ENCODE measurements at regions not wholly inside any gene's neighbourhood (a gene's known extent, or its start where the extent isn't known, plus 50 kb on each side); places are given as distances from the start of the nearest gene placed in this dataset.
A peak's percentile ranks its signal among the peaks of the same experiment; 100 is the strongest.

DNA sequence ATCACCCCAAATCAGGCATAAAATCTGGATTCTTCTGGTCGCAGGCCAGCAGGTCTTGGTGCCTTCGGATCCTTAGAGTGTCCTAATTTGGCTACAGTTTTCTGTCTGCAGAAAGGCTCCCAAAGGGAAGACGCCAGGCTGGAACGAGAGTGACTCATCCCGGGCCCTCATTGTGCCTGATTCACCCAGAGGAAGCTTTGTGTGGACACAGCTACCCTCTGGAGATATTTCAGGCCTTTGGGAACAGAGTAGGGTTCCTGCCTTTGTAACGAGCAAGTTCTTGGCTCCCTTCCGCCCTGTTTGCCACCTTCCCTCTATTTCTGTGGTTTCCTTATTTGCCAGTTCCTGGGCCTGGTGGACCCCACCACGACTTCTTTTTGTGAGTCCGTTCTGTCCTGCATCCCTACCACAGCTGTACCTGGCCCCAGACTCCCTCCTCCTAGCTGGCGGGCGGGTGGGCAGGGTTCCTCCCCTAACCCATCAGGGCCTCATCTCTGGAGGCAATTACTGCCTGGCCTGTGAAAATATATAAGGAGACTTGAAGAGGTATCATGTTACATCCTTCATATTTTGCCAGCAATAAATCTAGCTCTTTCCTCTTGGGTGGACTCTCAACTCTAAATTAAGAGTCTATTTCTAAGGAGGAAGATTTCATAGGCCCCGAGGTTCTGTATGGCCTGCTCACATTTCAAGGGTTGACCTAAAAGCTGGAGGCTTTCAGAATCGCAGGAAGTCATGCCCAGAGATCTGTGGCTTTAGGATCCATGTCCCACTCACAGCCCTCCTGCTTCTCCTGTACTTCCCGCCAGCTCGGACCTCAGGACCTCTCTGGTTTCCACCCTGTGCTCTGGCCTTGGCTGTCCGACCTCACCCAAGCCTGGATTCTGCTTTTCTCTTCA lies 219.2 kb upstream of the ZNF32 start:
- H3K9ac ChIP-seq (ENCODE audit: low read depth in 1 of 2, low read length in 2 of 2) = no peak overlapping the region
- H3K36me3 ChIP-seq (ENCODE audit: control insufficient read depth in 1 of 2, insufficient read depth in 2 of 2, low read length in 2 of 2) = no peaks in the 10 kb centered on the region
- no peak overlapping the region for H3K27ac ChIP-seq (ENCODE audit: low read depth, low read length)

GRCh38 chr10:43867113-43867512 lies 218.4 kb upstream of the ZNF32 start:
- Histone ChIP-seq H3K4me1 (ENCODE audit: control insufficient read depth in 1 of 2, insufficient read depth in 2 of 2, low read length in 2 of 2) (peaks cover 18 to 24% of the 10 kb centered on the region in 2 donors), H3K27ac (ENCODE audit: low read depth, low read length) (no peak overlapping the region)

More for the DNA sequence above, 219.2 kb upstream of the ZNF32 start:
- Histone ChIP-seq H3K4me1 (ENCODE audit: control insufficient read depth in 1 of 2, insufficient read depth in 2 of 2, low read length in 2 of 2) (peaks cover 17% of the 10 kb centered on the region in 2 donors), H3K4me3 (ENCODE audit: low read depth in 1 of 2, low read length in 2 of 2) (no peak overlapping the region), H3K27me3 (ENCODE audit: control insufficient read depth in 1 of 2, insufficient read depth in 2 of 2, low read length in 2 of 2) (no peaks in the 10 kb centered on the region), H3K9me3 (ENCODE audit: control insufficient read depth in 1 of 2, low read length in 2 of 2) (no peaks in the 10 kb centered on the region)

GRCh38 chr10:43866712-43867111 lies 218.0 kb upstream of the ZNF32 start:
- H3K9me3 ChIP-seq (ENCODE audit: control insufficient read depth in 1 of 2, low read length in 2 of 2) = no peaks in the 10 kb centered on the region
- no peaks in the 10 kb centered on the region for H3K36me3 ChIP-seq (ENCODE audit: control insufficient read depth in 1 of 2, insufficient read depth in 2 of 2, low read length in 2 of 2)
- H3K27me3 ChIP-seq (ENCODE audit: control insufficient read depth in 1 of 2, insufficient read depth in 2 of 2, low read length in 2 of 2) = no peaks in the 10 kb centered on the region
- H3K9ac ChIP-seq (ENCODE audit: low read depth in 1 of 2, low read length in 2 of 2) = no peak overlapping the region
- no peak overlapping the region for H3K4me3 ChIP-seq (ENCODE audit: low read depth in 1 of 2, low read length in 2 of 2)
- H3K4me1 ChIP-seq (ENCODE audit: control insufficient read depth in 1 of 2, insufficient read depth in 2 of 2, low read length in 2 of 2) = peaks cover 18 to 24% of the 10 kb centered on the region in 2 donors
- H3K27ac ChIP-seq (ENCODE audit: low read depth, low read length) = no peak overlapping the region

More at GRCh38 chr10:43867113-43867512, 218.4 kb upstream of the ZNF32 start:
- no peaks in the 10 kb centered on the region for H3K27me3 ChIP-seq (ENCODE audit: control insufficient read depth in 1 of 2, insufficient read depth in 2 of 2, low read length in 2 of 2)
- H3K4me3 ChIP-seq (ENCODE audit: low read depth in 1 of 2, low read length in 2 of 2) = no peak overlapping the region
- H3K9ac ChIP-seq (ENCODE audit: low read depth in 1 of 2, low read length in 2 of 2) = no peak overlapping the region
- no peaks in the 10 kb centered on the region for H3K36me3 ChIP-seq (ENCODE audit: control insufficient read depth in 1 of 2, insufficient read depth in 2 of 2, low read length in 2 of 2)
- H3K9me3 ChIP-seq (ENCODE audit: control insufficient read depth in 1 of 2, low read length in 2 of 2) = no peaks in the 10 kb centered on the region

DNA sequence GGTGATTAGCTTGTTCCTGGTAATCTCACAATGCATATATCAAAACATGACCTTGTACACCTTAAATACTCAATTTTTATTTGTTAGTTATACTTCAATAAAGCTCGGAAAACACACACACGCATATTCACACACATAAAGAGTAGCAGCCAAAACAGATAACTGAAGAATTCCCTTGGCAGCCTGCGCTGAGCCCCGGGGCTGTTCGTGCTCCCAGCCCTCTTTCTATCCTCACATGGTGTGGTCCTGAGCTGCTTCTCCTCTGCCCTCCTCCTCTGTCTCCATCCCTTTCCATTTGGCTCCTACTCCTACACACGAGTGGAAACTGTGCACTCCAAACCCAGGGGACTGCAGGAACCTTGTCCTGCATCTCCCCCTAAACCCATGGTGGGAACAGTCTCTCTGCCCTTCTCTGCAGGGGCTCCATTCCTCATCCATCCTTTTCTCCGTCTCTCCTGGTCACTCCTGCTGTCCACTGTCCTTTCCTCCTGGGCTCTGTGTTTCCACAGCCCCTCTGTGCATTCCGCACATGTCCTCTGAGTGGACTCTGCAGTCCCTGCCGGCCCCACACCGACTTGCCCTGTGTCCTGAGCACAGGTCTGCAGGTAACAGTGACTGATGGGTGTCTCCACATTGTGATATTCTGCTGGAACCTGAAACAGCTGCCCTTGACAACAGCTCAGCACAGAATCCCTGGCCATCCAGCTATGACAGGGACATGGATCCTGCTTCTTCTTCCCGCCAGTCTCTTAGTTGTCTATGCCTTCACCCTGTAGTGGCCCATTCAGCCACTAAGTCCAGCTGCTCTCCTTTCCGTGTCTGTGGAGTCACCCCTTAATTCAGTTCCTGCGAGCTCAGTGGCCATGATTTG lies 216.8 kb upstream of the ZNF32 start:
- Histone ChIP-seq H3K27ac (ENCODE audit: low read depth, low read length) (no peak overlapping the region), H3K4me1 (ENCODE audit: control insufficient read depth in 1 of 2, insufficient read depth in 2 of 2, low read length in 2 of 2) (peaks cover 18 to 24% of the 10 kb centered on the region in 2 donors), H3K9me3 (ENCODE audit: control insufficient read depth in 1 of 2, low read length in 2 of 2) (no peaks in the 10 kb centered on the region), H3K4me3 (ENCODE audit: low read depth in 1 of 2, low read length in 2 of 2) (no peak overlapping the region), H3K36me3 (ENCODE audit: control insufficient read depth in 1 of 2, insufficient read depth in 2 of 2, low read length in 2 of 2) (no peaks in the 10 kb centered on the region), H3K9ac (ENCODE audit: low read depth in 1 of 2, low read length in 2 of 2) (no peak overlapping the region), H3K27me3 (ENCODE audit: control insufficient read depth in 1 of 2, insufficient read depth in 2 of 2, low read length in 2 of 2) (no peaks in the 10 kb centered on the region)

DNA sequence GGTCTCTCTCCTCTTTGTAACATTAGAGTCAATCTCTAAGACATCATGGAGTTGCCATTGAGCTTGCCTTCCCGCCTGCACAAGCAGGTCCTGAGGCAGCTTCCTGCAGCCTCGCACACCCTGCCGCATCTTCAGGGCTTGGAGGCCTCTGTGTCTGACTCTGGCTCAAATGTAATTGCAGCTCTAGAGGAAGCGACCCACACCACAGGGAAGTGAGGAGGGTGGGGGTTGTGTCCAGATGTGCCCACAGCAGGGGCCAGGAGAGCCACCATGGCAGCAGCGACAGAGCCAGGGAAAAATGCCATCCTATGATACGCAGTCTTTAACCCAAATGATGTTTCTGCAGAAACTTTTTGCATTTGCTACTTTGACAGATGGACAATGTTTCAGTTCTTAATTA lies 216.0 kb upstream of the ZNF32 start:
- Histone ChIP-seq H3K9ac (ENCODE audit: low read depth in 1 of 2, low read length in 2 of 2) (no peak overlapping the region), H3K27ac (ENCODE audit: low read depth, low read length) (no peak overlapping the region), H3K9me3 (ENCODE audit: control insufficient read depth in 1 of 2, low read length in 2 of 2) (no peaks in the 10 kb centered on the region), H3K4me3 (ENCODE audit: low read depth in 1 of 2, low read length in 2 of 2) (no peak overlapping the region), H3K36me3 (ENCODE audit: control insufficient read depth in 1 of 2, insufficient read depth in 2 of 2, low read length in 2 of 2) (no peaks in the 10 kb centered on the region), H3K27me3 (ENCODE audit: control insufficient read depth in 1 of 2, insufficient read depth in 2 of 2, low read length in 2 of 2) (no peaks in the 10 kb centered on the region), H3K4me1 (ENCODE audit: control insufficient read depth in 1 of 2, insufficient read depth in 2 of 2, low read length in 2 of 2) (peaks cover 18 to 24% of the 10 kb centered on the region in 2 donors)

GRCh38 chr10:43863859-43864591 lies 215.3 kb upstream of the ZNF32 start:
- Histone ChIP-seq H3K9me3 (ENCODE audit: control insufficient read depth in 1 of 2, low read length in 2 of 2) (no peaks in the 10 kb centered on the region), H3K36me3 (ENCODE audit: control insufficient read depth in 1 of 2, insufficient read depth in 2 of 2, low read length in 2 of 2) (no peaks in the 10 kb centered on the region), H3K4me3 (ENCODE audit: low read depth in 1 of 2, low read length in 2 of 2) (peak overlapping the region in 1 of 2 donors; percentile 17), H3K9ac (ENCODE audit: low read depth in 1 of 2, low read length in 2 of 2) (no peak overlapping the region), H3K27me3 (ENCODE audit: control insufficient read depth in 1 of 2, insufficient read depth in 2 of 2, low read length in 2 of 2) (no peaks in the 10 kb centered on the region), H3K27ac (ENCODE audit: low read depth, low read length) (peak overlapping the region; percentile 6), H3K4me1 (ENCODE audit: control insufficient read depth in 1 of 2, insufficient read depth in 2 of 2, low read length in 2 of 2) (peaks cover 18 to 24% of the 10 kb centered on the region in 2 donors)

- Histone ChIP-seq H3K4me1 (ENCODE audit: control insufficient read depth in 1 of 2, insufficient read depth in 2 of 2, low read length in 2 of 2) (peaks cover 18 to 24% of the 10 kb centered on the region in 2 donors), H3K27me3 (ENCODE audit: control insufficient read depth in 1 of 2, insufficient read depth in 2 of 2, low read length in 2 of 2) (no peaks in the 10 kb centered on the region), H3K4me3 (ENCODE audit: low read depth in 1 of 2, low read length in 2 of 2) (no peak overlapping the region), H3K36me3 (ENCODE audit: control insufficient read depth in 1 of 2, insufficient read depth in 2 of 2, low read length in 2 of 2) (no peaks in the 10 kb centered on the region), H3K9ac (ENCODE audit: low read depth in 1 of 2, low read length in 2 of 2) (no peak overlapping the region), H3K27ac (ENCODE audit: low read depth, low read length) (no peak overlapping the region), H3K9me3 (ENCODE audit: control insufficient read depth in 1 of 2, low read length in 2 of 2) (no peaks in the 10 kb centered on the region)
Measured at GRCh38 chr10:43863270-43863669, 214.6 kb upstream of the ZNF32 start.

GRCh38 chr10:43862756-43863155 lies 214.1 kb upstream of the ZNF32 start:
- Histone ChIP-seq H3K27ac (ENCODE audit: low read depth, low read length) (no peak overlapping the region), H3K9ac (ENCODE audit: low read depth in 1 of 2, low read length in 2 of 2) (no peak overlapping the region), H3K4me1 (ENCODE audit: control insufficient read depth in 1 of 2, insufficient read depth in 2 of 2, low read length in 2 of 2) (peaks cover 18 to 24% of the 10 kb centered on the region in 2 donors)

DNA sequence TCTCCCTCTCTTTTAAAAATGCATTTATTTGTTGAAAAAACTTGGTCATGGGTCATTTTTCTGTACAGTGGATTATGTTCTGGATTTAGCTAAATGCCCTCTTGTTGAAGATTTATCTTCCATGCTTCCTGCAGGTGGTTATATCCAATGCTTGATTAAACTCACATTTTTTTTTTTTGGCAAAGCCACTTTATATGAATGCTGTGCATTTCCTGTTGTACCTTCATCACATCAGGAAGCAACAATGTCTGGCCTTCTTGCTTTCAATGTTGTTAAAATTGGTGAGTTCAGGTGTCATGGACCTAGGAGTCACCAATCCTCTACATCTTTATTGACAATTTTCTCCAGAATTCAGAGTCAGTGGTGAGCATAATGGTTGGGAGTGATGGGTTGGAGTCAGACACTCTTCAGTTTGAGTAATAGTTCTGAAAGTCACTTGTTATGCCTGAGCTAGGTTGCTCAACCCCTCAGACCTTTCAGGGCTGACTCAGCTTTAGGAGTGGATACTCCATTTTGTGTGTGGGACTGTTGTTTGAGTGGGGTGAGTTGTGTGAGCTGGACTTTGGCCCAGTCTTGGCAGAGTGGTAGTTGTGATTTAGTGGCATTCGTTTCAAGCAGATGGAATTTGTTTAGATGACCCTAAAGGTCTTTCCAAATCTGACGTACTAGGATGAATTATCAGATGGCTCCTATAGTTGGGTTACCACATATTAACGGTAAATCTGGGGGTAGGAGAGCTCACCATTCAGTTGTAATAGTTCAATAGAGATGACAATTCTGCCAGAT lies 213.5 kb upstream of the ZNF32 start:
- Histone ChIP-seq H3K9ac (ENCODE audit: low read depth in 1 of 2, low read length in 2 of 2) (no peak overlapping the region), H3K4me1 (ENCODE audit: control insufficient read depth in 1 of 2, insufficient read depth in 2 of 2, low read length in 2 of 2) (peaks cover 18 to 24% of the 10 kb centered on the region in 2 donors), H3K9me3 (ENCODE audit: control insufficient read depth in 1 of 2, low read length in 2 of 2) (no peaks in the 10 kb centered on the region), H3K4me3 (ENCODE audit: low read depth in 1 of 2, low read length in 2 of 2) (no peak overlapping the region), H3K36me3 (ENCODE audit: control insufficient read depth in 1 of 2, insufficient read depth in 2 of 2, low read length in 2 of 2) (no peaks in the 10 kb centered on the region), H3K27ac (ENCODE audit: low read depth, low read length) (no peak overlapping the region), H3K27me3 (ENCODE audit: control insufficient read depth in 1 of 2, insufficient read depth in 2 of 2, low read length in 2 of 2) (no peaks in the 10 kb centered on the region)

More at GRCh38 chr10:43862756-43863155, 214.1 kb upstream of the ZNF32 start:
- H3K9me3 ChIP-seq (ENCODE audit: control insufficient read depth in 1 of 2, low read length in 2 of 2) = no peaks in the 10 kb centered on the region
- H3K4me3 ChIP-seq (ENCODE audit: low read depth in 1 of 2, low read length in 2 of 2) = no peak overlapping the region
- H3K27me3 ChIP-seq (ENCODE audit: control insufficient read depth in 1 of 2, insufficient read depth in 2 of 2, low read length in 2 of 2) = no peaks in the 10 kb centered on the region
- H3K36me3 ChIP-seq (ENCODE audit: control insufficient read depth in 1 of 2, insufficient read depth in 2 of 2, low read length in 2 of 2) = no peaks in the 10 kb centered on the region
